ENCODE measurements at regions not wholly inside any gene's neighbourhood (a gene's known extent, or its start where the extent isn't known, plus 50 kb on each side); places are given as distances from the start of the nearest gene placed in this dataset.

DNA sequence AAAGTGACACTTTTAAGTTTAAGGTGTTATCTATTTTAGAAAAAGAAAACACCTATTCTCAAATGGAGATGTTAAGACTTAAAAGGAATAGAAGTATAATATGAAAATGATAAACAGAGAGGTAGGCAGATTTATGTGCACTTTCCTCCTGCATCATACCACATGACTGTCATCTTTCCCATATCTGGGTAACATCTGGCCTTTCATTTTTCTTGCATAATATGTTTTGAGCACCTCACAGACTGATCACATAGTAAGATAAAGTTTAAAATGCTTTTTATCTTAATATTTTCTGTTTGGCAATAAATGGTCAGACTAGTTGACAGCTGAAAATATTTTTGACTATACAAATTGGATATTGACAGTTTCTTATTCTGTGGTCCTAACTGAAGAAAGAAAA is 1852.1 kb upstream of the PIK3C3 start:
- no peak for TF ChIP-seq YY1 (IDR thresholded peaks at IDR 0.05; ENCODE audit: insufficient read depth, insufficient read length)
- TF ChIP-seq SUZ12 (IDR thresholded peaks at IDR 0.05; ENCODE audit: extremely low read depth, insufficient read depth, insufficient read length) = no peak

All from NT2/D1 (cell line).